ENCODE measurements at regions not wholly inside any gene's neighbourhood (a gene's known extent, or its start where the extent isn't known, plus 50 kb on each side); places are given as distances from the start of the nearest gene placed in this dataset.

GRCh38 chr15:31179693-31180092, 78.2 kb upstream of the TRPM1 start:
- TF ChIP-seq CTCF (IDR thresholded peaks at IDR 0.05): no peak
- Histone ChIP-seq H3K4me1 (no peaks in the 10 kb centered on the region), H3K4me3 (no peak overlapping the region), H3K36me3 (no peaks in the 10 kb centered on the region), H3K27me3 (no peaks in the 10 kb centered on the region), H3K27ac (no peak overlapping the region), H3K9me3 (peaks cover 0 to 22% (median 17%) of the 10 kb centered on the region in 3 donors)
- intact Hi-C loops (cut with DNase I; ENCODE audit: low total_unique reads): no loop called here
- DNase-seq: no peak

GRCh38 chr15:31193291-31193690, 91.8 kb upstream of the TRPM1 start:
- no peak for DNase-seq
- intact Hi-C loops (cut with DNase I; ENCODE audit: low total_unique reads): no loop called here
- no peaks in the 10 kb centered on the region for H3K36me3 ChIP-seq
- peaks cover 0 to 17% (median 6%) of the 10 kb centered on the region in 3 donors for H3K9me3 ChIP-seq
- TF ChIP-seq CTCF (IDR thresholded peaks at IDR 0.05): no peak
- H3K4me1 ChIP-seq: no peaks in the 10 kb centered on the region
- no peak overlapping the region for H3K4me3 ChIP-seq
- no peaks in the 10 kb centered on the region for H3K27me3 ChIP-seq
- no peak overlapping the region for H3K27ac ChIP-seq

DNA sequence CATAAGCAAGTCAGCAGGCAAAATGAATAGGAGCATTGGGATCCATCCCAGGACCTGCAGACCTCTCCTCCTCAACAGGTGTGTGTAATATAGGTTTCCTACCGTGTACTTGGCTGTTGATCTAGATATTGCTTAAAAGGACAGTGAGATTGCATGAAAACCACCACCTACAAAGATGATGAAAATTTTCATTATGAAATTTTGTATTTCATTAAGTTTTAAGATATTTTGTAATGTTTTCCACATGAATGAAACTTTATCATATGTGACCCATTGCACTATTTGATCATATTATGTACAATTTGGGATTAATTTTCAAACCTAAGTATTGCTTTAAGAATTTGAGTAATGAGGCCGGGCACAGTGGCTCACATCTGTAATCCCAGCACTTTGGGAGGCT, 94.3 kb upstream of the TRPM1 start:
- Histone ChIP-seq H3K9me3 (no peaks in the 10 kb centered on the region), H3K36me3 (no peaks in the 10 kb centered on the region), H3K4me3 (no peak overlapping the region), H3K4me1 (no peaks in the 10 kb centered on the region), H3K27ac (no peak overlapping the region), H3K27me3 (peaks cover 0 to 4% of the 10 kb centered on the region in 2 donors)
- no peak for TF ChIP-seq CTCF (IDR thresholded peaks at IDR 0.05)
- intact Hi-C loops (cut with DNase I; ENCODE audit: low total_unique reads): no loop called here
- DNase-seq: no peak

DNA sequence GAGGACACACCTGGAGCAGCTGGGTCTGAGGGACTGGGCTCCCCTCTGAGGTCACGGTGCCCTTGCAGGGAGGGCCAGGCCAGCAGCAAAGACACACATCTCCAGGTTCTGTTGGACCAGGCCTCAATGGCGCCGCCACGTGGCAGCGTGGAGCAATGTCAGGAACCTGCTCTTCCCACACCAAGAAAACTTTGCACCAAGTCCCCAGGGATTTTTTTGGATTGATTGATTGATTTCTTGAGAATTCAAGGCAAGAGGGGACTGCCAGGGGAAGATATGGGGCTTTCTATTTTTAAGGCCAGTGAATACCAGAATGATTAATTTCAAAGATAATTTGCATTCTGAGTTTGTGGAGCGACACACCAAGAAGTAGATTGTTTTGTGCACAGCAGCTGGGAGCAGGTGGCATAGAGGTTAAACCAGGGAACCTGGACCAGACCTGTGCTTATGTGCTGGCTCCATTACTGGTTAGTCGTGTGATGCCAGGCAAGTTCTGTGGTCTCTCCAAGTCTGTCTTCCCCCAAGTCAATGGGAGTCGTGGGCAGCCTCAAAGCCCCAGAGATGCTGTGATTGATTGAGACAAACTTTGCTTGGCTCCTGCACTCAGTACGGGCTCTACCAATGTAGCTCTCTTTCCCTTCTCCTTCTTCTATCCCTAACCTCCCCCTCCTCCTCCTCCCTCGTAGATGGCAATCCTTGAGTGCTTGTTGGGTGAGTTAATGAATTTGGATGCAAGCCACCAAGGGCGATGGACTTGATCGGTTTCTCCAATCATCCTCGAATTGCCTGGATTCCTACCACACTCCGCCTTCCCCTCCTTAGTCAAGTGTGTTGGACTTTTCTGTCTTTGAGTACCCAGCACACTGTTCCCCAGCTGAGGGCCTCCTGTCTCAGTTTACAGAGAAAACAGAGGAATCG, 96.2 kb upstream of the TRPM1 start:
- H3K4me3 ChIP-seq: no peak overlapping the region
- DNase-seq: no peak
- intact Hi-C loops (cut with DNase I; ENCODE audit: low total_unique reads): no loop called here

DNA sequence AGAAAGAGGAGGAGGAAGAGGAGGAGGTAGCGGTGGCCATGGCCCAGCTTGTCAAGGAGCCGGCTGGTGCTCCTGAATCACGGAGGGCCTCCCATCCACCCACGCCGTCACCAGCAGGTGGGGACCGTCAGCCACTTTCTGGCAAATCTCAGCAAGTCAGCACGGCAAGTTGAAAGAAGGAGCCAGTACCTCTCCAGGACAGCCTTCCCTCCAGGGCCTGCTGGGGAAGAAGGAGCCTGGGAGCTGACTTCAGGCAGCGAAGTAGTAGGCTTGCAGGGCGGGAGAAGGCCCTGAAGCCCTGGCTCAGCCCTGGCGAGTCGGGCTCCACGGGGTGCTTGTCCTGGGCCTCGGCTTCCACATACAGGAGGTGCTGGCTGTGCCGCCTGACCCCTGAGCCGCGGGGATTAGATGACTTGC, 99.2 kb upstream of the TRPM1 start:
- Histone ChIP-seq H3K9me3 (no peaks in the 10 kb centered on the region), H3K4me1 (no peaks in the 10 kb centered on the region), H3K36me3 (no peaks in the 10 kb centered on the region), H3K27me3 (peaks cover 0 to 37% of the 10 kb centered on the region in 2 donors), H3K27ac (no peak overlapping the region), H3K4me3 (no peak overlapping the region)
- intact Hi-C loops (cut with DNase I; ENCODE audit: low total_unique reads): loop anchor here (5.0 kb wide), 1 partner anchor 237 kb away; no protein-coding TSS in a partner anchor
- TF ChIP-seq CTCF (IDR thresholded peaks at IDR 0.05): peak; percentile 48 to 63
- DNase-seq: peak; percentile 54 to 76

More for the DNA sequence above, 96.2 kb upstream of the TRPM1 start:
- peak; percentile 16 to 36 for TF ChIP-seq CTCF (IDR thresholded peaks at IDR 0.05)
- H3K27me3 ChIP-seq: peaks cover 0 to 18% of the 10 kb centered on the region in 2 donors
- no peaks in the 10 kb centered on the region for H3K9me3 ChIP-seq
- no peak overlapping the region for H3K27ac ChIP-seq
- H3K36me3 ChIP-seq: no peaks in the 10 kb centered on the region
- H3K4me1 ChIP-seq: no peaks in the 10 kb centered on the region
